Lung (tissue), 11 donors: ENCODE measurements at regions not wholly inside any gene's neighbourhood (a gene's known extent, or its start where the extent isn't known, plus 50 kb on each side); places are given as distances from the start of the nearest gene placed in this dataset.
A peak's percentile ranks its signal among the peaks of the same experiment; 100 is the strongest.

ENCODE experiments used
- ATAC-seq: fragments of 200-7000 bp; cut with Tn5 transposase; one replicate; pipeline ENCODE4 v1.9.1; 2020; ENCODE audit warnings: moderate number of reproducible peaks; ENCODE audit not compliant: insufficient read depth, low FRiP score
- DNase-seq, 3 donors: peaks; one replicate each; pipeline ENCODE4 v3.0.0-alpha.2; 2013 to 2017
- H3K27ac ChIP-seq, 2 donors: one replicate each; pipeline ENCODE4 v1.5.1; 2013; ENCODE audit warnings: mild to moderate bottlenecking in 2 of 2, moderate library complexity in 2 of 2, control low read depth in 1 of 2, inconsistent platforms in 1 of 2, low read depth in 1 of 2, low read length in 1 of 2
- H3K27me3 ChIP-seq, 3 donors: one replicate each; pipeline ENCODE4 v1.5.1; 2013; ENCODE audit warnings: low read length in 2 of 3; ENCODE audit not compliant: control insufficient read depth in 3 of 3, insufficient read depth in 3 of 3
- H3K36me3 ChIP-seq, 4 donors: one replicate each; pipeline ENCODE4 v1.5.1; 2013; ENCODE audit warnings: low read length in 4 of 4, mild to moderate bottlenecking in 1 of 4, moderate library complexity in 1 of 4; ENCODE audit not compliant: control insufficient read depth in 4 of 4, insufficient read depth in 4 of 4
- H3K4me1 ChIP-seq, 5 donors: one replicate each; pipeline ENCODE4 v1.5.1; 2013; ENCODE audit warnings: low read length in 5 of 5, mild to moderate bottlenecking in 2 of 5, moderate library complexity in 1 of 5; ENCODE audit not compliant: control insufficient read depth in 5 of 5, insufficient read depth in 5 of 5
- H3K4me3 ChIP-seq: one replicate; pipeline ENCODE4 v1.5.1; 2013; ENCODE audit warnings: mild to moderate bottlenecking, control low read depth, moderate library complexity
- H3K9ac ChIP-seq, 2 donors: one replicate each; pipeline ENCODE4 v1.5.1; 2013; ENCODE audit warnings: low read length in 2 of 2, control low read depth in 1 of 2; ENCODE audit not compliant: insufficient read depth in 1 of 2
- H3K9me3 ChIP-seq, 4 donors: one replicate each; pipeline ENCODE4 v1.5.1; 2013; ENCODE audit warnings: low read length in 3 of 4, mild to moderate bottlenecking in 1 of 4, moderate library complexity in 1 of 4; ENCODE audit not compliant: control insufficient read depth in 4 of 4, insufficient read depth in 3 of 4
- CTCF ChIP-seq: IDR thresholded peaks from 2 replicates; pipeline ENCODE4 v1.5.1; 2012; ENCODE audit warnings: mild to moderate bottlenecking; ENCODE audit errors: control extremely low read depth, extremely low read depth
- WGBS, 2 donors: extraction: QIAGEN DNeasy Blood & Tissue Kit; methylation state at CpG; one replicate each; pipeline ENCODE4 v1.1.7; 2013; 5-methylcytosine and 5-hydroxymethylcytosine counted together
- donor health status: control.
- donor health status: control.
- donor health status: Bipolar disorder and iron deficiency.
- donor health status: healthy.
- donor health status: DM: yes; HTN: yes; CAD: no.

- WGBS, 2 donors, result 74 to 81% methylated on average over 2 of the region's 2 CpGs
- H3K27me3 ChIP-seq, result no peaks in the 10 kb centered on the region
- no peak overlapping the region for H3K9ac ChIP-seq
- no peak overlapping the region for H3K4me3 ChIP-seq
- no peaks in the 10 kb centered on the region for H3K4me1 ChIP-seq
- no peak for ATAC-seq
- no peak overlapping the region for H3K27ac ChIP-seq
- no peaks in the 10 kb centered on the region for H3K36me3 ChIP-seq
- no peaks in the 10 kb centered on the region for H3K9me3 ChIP-seq
- TF ChIP-seq CTCF, result no peak
- DNase-seq, result no peak
These were observed 851.2 kb upstream of the ID2 start for GRCh38 chr2:7830616-7831015.

GRCh38 chr2:7835151-7835550 lies 846.7 kb upstream of the ID2 start:
- H3K9me3 ChIP-seq, result no peaks in the 10 kb centered on the region
- H3K9ac ChIP-seq, result no peak overlapping the region
- DNase-seq, result no peak
- WGBS, 2 donors, result 36 to 53% methylated on average over 3 of the region's 3 CpGs
- H3K36me3 ChIP-seq, result no peaks in the 10 kb centered on the region
- no peak overlapping the region for H3K4me3 ChIP-seq
- TF ChIP-seq CTCF, result no peak
- no peaks in the 10 kb centered on the region for H3K27me3 ChIP-seq
- H3K4me1 ChIP-seq, result no peaks in the 10 kb centered on the region
- no peak overlapping the region for H3K27ac ChIP-seq
- ATAC-seq, result no peak

GRCh38 chr2:7835693-7836680 lies 845.9 kb upstream of the ID2 start:
- DNase-seq (peak in 2 of 3 donors; percentile 20 to 58), ATAC-seq (no peak)
- no peaks in the 10 kb centered on the region for H3K4me1 ChIP-seq
- H3K9ac ChIP-seq, result no peak overlapping the region
- H3K27ac ChIP-seq, result no peak overlapping the region
- TF ChIP-seq CTCF, result no peak
- H3K27me3 ChIP-seq, result no peaks in the 10 kb centered on the region
- H3K4me3 ChIP-seq, result no peak overlapping the region
- H3K9me3 ChIP-seq, result no peaks in the 10 kb centered on the region
- 39 to 45% methylated on average over 12 of the region's 12 CpGs for WGBS, 2 donors
- no peaks in the 10 kb centered on the region for H3K36me3 ChIP-seq
